ENCODE measurements at regions not wholly inside any gene's neighbourhood (a gene's known extent, or its start where the extent isn't known, plus 50 kb on each side); places are given as distances from the start of the nearest gene placed in this dataset.

- H3K27ac ChIP-seq (ENCODE audit: insufficient read depth, low read length): no peak overlapping the region
- no peaks in the 10 kb centered on the region for H3K79me1 ChIP-seq (ENCODE audit: low read depth in 1 of 2, low read length in 2 of 2)
- H3K4me2 ChIP-seq (ENCODE audit: low read depth, low read length): no peak overlapping the region
- no peak overlapping the region for H3K14ac ChIP-seq (replicated peaks; ENCODE audit: low read depth, low read length)
- WGBS, 2 experiments (ENCODE audit: extremely low coverage in 2 of 2, insufficient read length in 1 of 2): no CpG with 5 or more reads among the region's 5 CpGs
- CTCF ChIA-PET: no interaction called here
- no peak overlapping the region for H2AK5ac ChIP-seq (ENCODE audit: low read depth, low read length)
- no peak overlapping the region for H2AK9ac ChIP-seq (replicated peaks; ENCODE audit: low read depth, low read length, poor library complexity)
- no peak overlapping the region for H3K18ac ChIP-seq (ENCODE audit: low read depth, low read length)
- H3K27me3 ChIP-seq (ENCODE audit: control insufficient read depth, insufficient read depth, low read length): no peaks in the 10 kb centered on the region
- H3K56ac ChIP-seq (ENCODE audit: extremely low read depth, insufficient read depth, low read length): no peak overlapping the region
- DNase-seq (no peak), ATAC-seq (ENCODE audit: low read depth) (no peak)
- no peak overlapping the region for H4K8ac ChIP-seq (ENCODE audit: low read depth in 2 of 2, low read length in 2 of 2)
- in situ Hi-C loops (cut with MboI; ENCODE audit: low sequenced_read_pairs) (no loop called here), dilution Hi-C loops (cut with HindIII; ENCODE audit: low sequenced_read_pairs, unreplicated experiment) (no loop called here), intact Hi-C loops (cut with micrococcal nuclease) (no loop called here)
- H3K9me3 ChIP-seq (ENCODE audit: control insufficient read depth, insufficient read depth, low read length): peaks cover 20% of the 10 kb centered on the region
- H4K91ac ChIP-seq (ENCODE audit: insufficient read depth, low read depth, low read length): no peak overlapping the region
- H3K23ac ChIP-seq (ENCODE audit: low read depth, low read length): no peak overlapping the region
- no peak overlapping the region for H2BK15ac ChIP-seq (ENCODE audit: low read depth, low read length)
- POLR2A ChIA-PET (ENCODE audit: unreplicated experiment): no interaction called here
- H3K4me3 ChIP-seq (ENCODE audit: insufficient read depth, low read depth, low read length): no peak overlapping the region
- no peak overlapping the region for H2AFZ ChIP-seq (replicated peaks; ENCODE audit: low read length, poor library complexity)
- H4K20me1 ChIP-seq (ENCODE audit: insufficient read depth, low read length): no peaks in the 10 kb centered on the region
- no peaks in the 10 kb centered on the region for H3K4me1 ChIP-seq (ENCODE audit: control insufficient read depth, insufficient read depth, low read length)
- H3K36me3 ChIP-seq (ENCODE audit: control insufficient read depth, insufficient read depth, low read length): no peaks in the 10 kb centered on the region
- no TSS peak for BruUV-seq (replicated peaks)
- H3K9ac ChIP-seq (ENCODE audit: low read depth, low read length): no peak overlapping the region
- TF ChIP-seq, protein P1, sequence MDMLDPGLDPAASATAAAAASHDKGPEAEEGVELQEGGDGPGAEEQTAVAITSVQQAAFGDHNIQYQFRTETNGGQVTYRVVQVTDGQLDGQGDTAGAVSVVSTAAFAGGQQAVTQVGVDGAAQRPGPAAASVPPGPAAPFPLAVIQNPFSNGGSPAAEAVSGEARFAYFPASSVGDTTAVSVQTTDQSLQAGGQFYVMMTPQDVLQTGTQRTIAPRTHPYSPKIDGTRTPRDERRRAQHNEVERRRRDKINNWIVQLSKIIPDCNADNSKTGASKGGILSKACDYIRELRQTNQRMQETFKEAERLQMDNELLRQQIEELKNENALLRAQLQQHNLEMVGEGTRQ (IDR thresholded peaks at IDR 0.05; ENCODE audit: low read depth, low read length): no peak
- TF ChIP-seq SMC3 (IDR thresholded peaks at IDR 0.05; ENCODE audit: low read depth, low read length) (no peak), MAFK (IDR thresholded peaks at IDR 0.05; ENCODE audit: low read depth, low read length) (no peak), MAZ (IDR thresholded peaks at IDR 0.05; ENCODE audit: borderline replicate concordance, low read depth, low read length) (no peak), NFE2L2 (IDR thresholded peaks at IDR 0.05; ENCODE audit: low read depth, low read length) (no peak), RAD21 (IDR thresholded peaks at IDR 0.05; ENCODE audit: low read length) (no peak), MXI1 (IDR thresholded peaks at IDR 0.05; ENCODE audit: borderline replicate concordance, low read depth, low read length) (no peak), RCOR1 (IDR thresholded peaks at IDR 0.05; ENCODE audit: insufficient replicate concordance, low read length) (no peak), BHLHE40 (IDR thresholded peaks at IDR 0.05; ENCODE audit: low read depth, low read length) (no peak), CTCF (conservative IDR thresholded peaks at IDR 0.05; ENCODE audit: low read depth, low read length) (no peak), FOS (IDR thresholded peaks at IDR 0.05; ENCODE audit: low read depth, low read length) (no peak)
- no peak overlapping the region for H2BK5ac ChIP-seq (ENCODE audit: low read depth, low read length, poor library complexity, severe bottlenecking)
- no peak overlapping the region for H3K4ac ChIP-seq (ENCODE audit: low read depth, low read length)
- H4K5ac ChIP-seq (ENCODE audit: low read depth, low read length): no peak overlapping the region
- no peak overlapping the region for H2BK20ac ChIP-seq (ENCODE audit: low read depth, low read length)
- no peaks in the 10 kb centered on the region for H3K9me1 ChIP-seq (ENCODE audit: insufficient read depth, low read length)
- no peak overlapping the region for H2BK120ac ChIP-seq (ENCODE audit: low read depth, low read length)
Measured at GRCh38 chr2:16118611-16119590, 178.6 kb downstream of the MYCN start.

Data from IMR-90 (cell line).